ENCODE measurements at regions not wholly inside any gene's neighbourhood (a gene's known extent, or its start where the extent isn't known, plus 50 kb on each side); places are given as distances from the start of the nearest gene placed in this dataset.

- no peak for DNase-seq (ENCODE audit: low spot score)
- no peak for TF ChIP-seq CTCF (IDR thresholded peaks at IDR 0.05)
- no peak overlapping the region for H3K4me3 ChIP-seq
- H3K27ac ChIP-seq: no peak overlapping the region
Measured at GRCh38 chr6:3948866-3949265, 99.7 kb downstream of the FAM50B start.

- no peak for DNase-seq (ENCODE audit: low spot score)
- Histone ChIP-seq H3K27ac (no peak overlapping the region), H3K4me3 (no peak overlapping the region)
- no peak for TF ChIP-seq CTCF (IDR thresholded peaks at IDR 0.05)
Measured at GRCh38 chr6:3949521-3949920, 100.3 kb downstream of the FAM50B start.

GRCh38 chr6:3956054-3956453 lies 106.9 kb downstream of the FAM50B start:
- Histone ChIP-seq H3K4me3 (no peak overlapping the region), H3K27ac (no peak overlapping the region)
- DNase-seq (ENCODE audit: low spot score): no peak
- no peak for TF ChIP-seq CTCF (IDR thresholded peaks at IDR 0.05)

- Histone ChIP-seq H3K27ac (no peak overlapping the region), H3K4me3 (no peak overlapping the region)
- no peak for DNase-seq (ENCODE audit: low spot score)
- no peak for TF ChIP-seq CTCF (IDR thresholded peaks at IDR 0.05)
Measured at GRCh38 chr6:3957321-3957720, 108.1 kb downstream of the FAM50B start.

- no peak for TF ChIP-seq CTCF (IDR thresholded peaks at IDR 0.05)
- no peak overlapping the region for H3K27ac ChIP-seq
- DNase-seq (ENCODE audit: low spot score): no peak
- H3K4me3 ChIP-seq: no peak overlapping the region
Measured at GRCh38 chr6:3958255-3958654, 109.1 kb downstream of the FAM50B start.

- no peak overlapping the region for H3K27ac ChIP-seq
- no peak overlapping the region for H3K4me3 ChIP-seq
- DNase-seq (ENCODE audit: low spot score): no peak
- TF ChIP-seq CTCF (IDR thresholded peaks at IDR 0.05): no peak
Measured at GRCh38 chr6:3959385-3959784, 110.2 kb downstream of the FAM50B start.

- TF ChIP-seq CTCF (IDR thresholded peaks at IDR 0.05): no peak
- DNase-seq (ENCODE audit: low spot score): no peak
- no peak overlapping the region for H3K4me3 ChIP-seq
- H3K27ac ChIP-seq: no peak overlapping the region
Measured at GRCh38 chr6:3960754-3961361, 111.7 kb downstream of the FAM50B start.
